Transverse colon (tissue), 4 donors: ENCODE measurements at regions not wholly inside any gene's neighbourhood (a gene's known extent, or its start where the extent isn't known, plus 50 kb on each side); places are given as distances from the start of the nearest gene placed in this dataset.

Experiments used
- POLR2AphosphoS5 ChIP-seq, 3 donors: sonication (generic); formaldehyde crosslinking; IDR thresholded peaks; one replicate each; pipeline ENCODE4 v1.6.1; 2016; ENCODE audit warnings: antibody characterized with exemption in 3 of 3
- TF ChIP-seq, protein P1 (sequence below), 5 experiments: fragments of 200-600 bp in 3 of 5; fragments of 450-650 bp in 2 of 5; sonication (generic) in 3 of 5; IDR thresholded peaks; 1 replicate in 2 of 5; 2 replicates in 3 of 5; pipeline ENCODE4 v1.5.1; 2016 to 2017; ENCODE audit warnings: antibody characterized with exemption in 5 of 5, inconsistent platforms in 3 of 5, mild to moderate bottlenecking in 2 of 5, moderate library complexity in 1 of 5

DNA sequence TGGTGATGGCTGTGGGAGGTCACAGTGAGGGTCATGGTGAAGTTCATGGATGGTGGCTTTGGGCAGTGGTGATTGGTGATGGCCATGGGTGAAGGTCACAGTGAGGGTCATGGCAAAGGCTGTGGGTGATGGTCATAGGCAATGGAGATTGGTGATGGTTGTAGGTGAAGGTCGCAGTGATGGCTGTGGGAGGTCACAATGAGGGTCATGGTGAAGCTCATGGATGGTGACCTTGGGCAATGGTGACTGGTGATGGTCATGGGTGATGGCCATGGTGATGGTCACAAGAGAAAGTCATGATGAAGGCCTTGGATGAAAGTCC is 115.6 kb upstream of the IRX4 start:
- TF ChIP-seq, protein P1, sequence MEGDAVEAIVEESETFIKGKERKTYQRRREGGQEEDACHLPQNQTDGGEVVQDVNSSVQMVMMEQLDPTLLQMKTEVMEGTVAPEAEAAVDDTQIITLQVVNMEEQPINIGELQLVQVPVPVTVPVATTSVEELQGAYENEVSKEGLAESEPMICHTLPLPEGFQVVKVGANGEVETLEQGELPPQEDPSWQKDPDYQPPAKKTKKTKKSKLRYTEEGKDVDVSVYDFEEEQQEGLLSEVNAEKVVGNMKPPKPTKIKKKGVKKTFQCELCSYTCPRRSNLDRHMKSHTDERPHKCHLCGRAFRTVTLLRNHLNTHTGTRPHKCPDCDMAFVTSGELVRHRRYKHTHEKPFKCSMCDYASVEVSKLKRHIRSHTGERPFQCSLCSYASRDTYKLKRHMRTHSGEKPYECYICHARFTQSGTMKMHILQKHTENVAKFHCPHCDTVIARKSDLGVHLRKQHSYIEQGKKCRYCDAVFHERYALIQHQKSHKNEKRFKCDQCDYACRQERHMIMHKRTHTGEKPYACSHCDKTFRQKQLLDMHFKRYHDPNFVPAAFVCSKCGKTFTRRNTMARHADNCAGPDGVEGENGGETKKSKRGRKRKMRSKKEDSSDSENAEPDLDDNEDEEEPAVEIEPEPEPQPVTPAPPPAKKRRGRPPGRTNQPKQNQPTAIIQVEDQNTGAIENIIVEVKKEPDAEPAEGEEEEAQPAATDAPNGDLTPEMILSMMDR (IDR thresholded peaks at IDR 0.05), result no peak
- no peak for TF ChIP-seq POLR2AphosphoS5 (IDR thresholded peaks at IDR 0.05)
